ENCODE measurements at regions not wholly inside any gene's neighbourhood (a gene's known extent, or its start where the extent isn't known, plus 50 kb on each side); places are given as distances from the start of the nearest gene placed in this dataset.

DNA sequence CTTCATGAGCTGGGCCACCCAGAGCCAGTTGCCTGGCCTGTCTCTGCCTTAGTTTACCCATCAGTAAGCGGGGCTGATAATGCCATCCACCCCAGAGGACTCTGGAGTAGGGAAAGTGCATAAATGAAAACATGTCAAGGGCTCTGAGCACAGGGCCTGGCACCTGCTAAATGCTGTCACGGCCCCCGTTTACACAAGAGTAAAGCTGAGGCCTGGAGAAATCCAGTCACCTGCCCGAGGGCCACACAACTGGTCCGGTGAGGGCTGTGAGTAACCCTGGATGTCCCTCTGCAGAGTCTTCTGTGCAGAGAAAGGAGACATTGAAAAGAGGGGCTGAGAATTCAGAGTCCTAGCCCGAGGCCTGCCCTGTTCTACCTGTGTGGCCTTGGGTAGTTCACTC, 110.6 kb upstream of the ANO1 start:
- TF ChIP-seq, protein P1, sequence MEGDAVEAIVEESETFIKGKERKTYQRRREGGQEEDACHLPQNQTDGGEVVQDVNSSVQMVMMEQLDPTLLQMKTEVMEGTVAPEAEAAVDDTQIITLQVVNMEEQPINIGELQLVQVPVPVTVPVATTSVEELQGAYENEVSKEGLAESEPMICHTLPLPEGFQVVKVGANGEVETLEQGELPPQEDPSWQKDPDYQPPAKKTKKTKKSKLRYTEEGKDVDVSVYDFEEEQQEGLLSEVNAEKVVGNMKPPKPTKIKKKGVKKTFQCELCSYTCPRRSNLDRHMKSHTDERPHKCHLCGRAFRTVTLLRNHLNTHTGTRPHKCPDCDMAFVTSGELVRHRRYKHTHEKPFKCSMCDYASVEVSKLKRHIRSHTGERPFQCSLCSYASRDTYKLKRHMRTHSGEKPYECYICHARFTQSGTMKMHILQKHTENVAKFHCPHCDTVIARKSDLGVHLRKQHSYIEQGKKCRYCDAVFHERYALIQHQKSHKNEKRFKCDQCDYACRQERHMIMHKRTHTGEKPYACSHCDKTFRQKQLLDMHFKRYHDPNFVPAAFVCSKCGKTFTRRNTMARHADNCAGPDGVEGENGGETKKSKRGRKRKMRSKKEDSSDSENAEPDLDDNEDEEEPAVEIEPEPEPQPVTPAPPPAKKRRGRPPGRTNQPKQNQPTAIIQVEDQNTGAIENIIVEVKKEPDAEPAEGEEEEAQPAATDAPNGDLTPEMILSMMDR (IDR thresholded peaks at IDR 0.05): no peak
- no peak for TF ChIP-seq POLR2A (IDR thresholded peaks at IDR 0.05)

Measured in ovary (tissue), 3 donors.